Activated CD8-positive, alpha-beta memory T cell treated with anti-CD3 and anti-CD28 coated beads for 1 hour (primary cell): ENCODE measurements at regions not wholly inside any gene's neighbourhood (a gene's known extent, or its start where the extent isn't known, plus 50 kb on each side); places are given as distances from the start of the nearest gene placed in this dataset.

Source experiments
- DNase-seq, 2 donors: peaks; one replicate each; pipeline ENCODE4 v3.0.0-alpha.2; 2020; ENCODE audit warnings: low read depth in 1 of 2; ENCODE audit errors: extremely low read depth in 1 of 2

DNA sequence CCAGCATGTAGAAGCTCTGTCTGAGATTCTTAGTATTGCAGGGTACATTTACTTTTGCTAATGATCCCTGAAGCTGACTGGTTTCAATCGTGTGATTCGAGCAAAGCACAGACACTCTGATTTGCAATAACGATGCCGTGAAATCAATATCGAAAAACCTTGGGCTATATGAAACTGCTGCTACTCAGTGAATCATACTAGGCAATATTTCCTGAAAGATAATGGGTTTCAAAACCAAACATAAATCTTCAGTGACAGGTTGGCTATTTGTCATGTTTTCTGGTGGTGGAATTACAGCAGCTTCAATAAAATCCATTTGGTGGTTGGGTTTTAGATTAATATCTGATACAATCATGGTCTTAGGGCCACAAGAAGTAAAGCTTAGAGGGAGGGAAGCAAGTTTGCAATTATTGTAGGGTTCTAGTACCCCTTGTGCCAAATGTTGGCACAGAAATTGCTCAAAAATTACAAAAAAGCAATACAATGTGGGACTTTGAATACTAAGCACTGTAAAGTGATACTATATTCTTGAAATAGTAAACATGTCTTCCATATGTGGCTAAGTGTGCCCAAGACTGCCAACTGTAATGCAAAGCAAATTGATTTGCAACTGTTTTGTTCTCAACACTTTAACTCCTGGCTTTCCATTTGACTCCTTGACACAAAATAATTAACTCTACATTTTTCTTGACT, 112.4 kb upstream of the JAZF1 start:
- no peak for DNase-seq

- no peak for DNase-seq
Observed at GRCh38 chr7:28293527-28293835, 112.9 kb upstream of the JAZF1 start.

DNA sequence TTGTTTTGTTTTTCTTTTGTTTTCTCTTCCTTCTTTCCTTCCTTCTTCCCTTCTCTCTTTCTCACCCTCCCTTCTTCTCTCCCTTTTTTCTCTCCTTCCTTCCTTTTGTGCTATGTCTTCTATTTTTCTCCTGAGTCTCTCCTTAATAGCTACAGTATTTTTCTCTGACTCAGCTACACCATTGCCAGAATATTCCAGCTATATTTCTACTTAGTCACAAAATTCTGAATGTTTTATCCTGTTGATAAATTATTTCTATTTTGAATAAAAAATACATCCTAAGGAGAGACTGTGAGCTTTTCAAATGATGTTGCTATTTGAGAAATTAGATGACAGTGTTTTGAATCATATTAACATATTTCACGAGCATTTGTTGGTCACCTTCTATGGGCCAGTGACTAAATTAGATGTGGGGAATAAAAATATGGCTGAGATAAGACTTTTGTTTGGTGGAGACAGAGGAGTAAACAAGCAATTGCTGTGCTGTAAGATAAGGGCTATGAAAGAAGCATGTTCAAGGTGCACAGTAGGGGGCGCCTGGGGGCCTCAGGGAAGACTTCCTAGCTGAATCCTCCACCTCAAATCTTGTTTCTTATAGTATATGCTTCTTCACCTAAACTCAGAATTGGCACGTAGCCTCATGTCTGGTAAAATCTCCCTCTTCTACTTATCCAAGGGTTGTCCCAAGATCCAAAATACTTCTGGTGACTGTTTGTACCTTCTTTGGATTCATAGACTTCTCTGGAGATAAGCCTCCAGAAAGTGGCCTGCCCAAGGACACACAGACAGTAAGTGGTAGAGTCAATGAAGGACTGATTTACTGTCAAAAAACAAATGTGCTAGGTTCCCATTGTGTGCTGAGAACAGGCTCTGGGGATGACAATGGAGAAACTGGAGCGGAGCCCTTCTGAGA, 115.5 kb upstream of the CREB5 start:
- peak in 1 of 2 donors; percentile 32 for DNase-seq

DNA sequence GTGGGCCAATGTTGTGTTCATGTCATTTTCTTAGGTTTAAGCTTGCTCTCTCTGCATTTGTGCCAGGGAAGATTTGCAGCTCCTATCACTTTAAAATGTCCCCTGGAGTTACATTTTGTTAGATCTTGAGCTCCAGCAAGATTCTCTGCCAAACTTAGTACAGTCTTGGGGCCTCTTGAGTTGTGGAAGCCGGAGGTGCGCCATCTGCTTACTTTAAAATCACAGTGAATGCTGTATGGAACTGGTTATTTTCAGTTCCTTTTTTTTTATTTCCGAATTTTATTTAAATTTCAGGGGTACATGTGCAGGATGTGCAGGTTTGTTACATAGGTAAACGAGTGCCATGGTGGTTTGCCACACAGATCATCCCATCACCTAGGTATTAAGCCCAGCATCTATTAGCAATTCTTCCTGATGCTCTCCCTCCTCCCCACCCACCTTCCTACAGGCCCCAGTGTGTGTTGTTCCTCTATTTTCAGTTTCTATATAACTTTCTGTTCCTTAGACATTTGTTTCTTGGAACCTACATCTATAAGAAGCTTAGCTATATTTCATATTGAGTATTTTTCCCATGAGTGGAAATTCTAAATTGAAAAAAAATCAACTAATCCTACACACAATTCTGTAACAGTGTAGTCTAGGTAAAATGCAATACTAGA, 114.4 kb upstream of the CREB5 start:
- no peak for DNase-seq

GRCh38 chr7:28298870-28299518, 113.3 kb upstream of the CREB5 start:
- no peak for DNase-seq

- DNase-seq = no peak
Observed at GRCh38 chr7:28299556-28299955, 112.8 kb upstream of the CREB5 start.

GRCh38 chr7:28300488-28300887, 111.8 kb upstream of the CREB5 start:
- no peak for DNase-seq

DNA sequence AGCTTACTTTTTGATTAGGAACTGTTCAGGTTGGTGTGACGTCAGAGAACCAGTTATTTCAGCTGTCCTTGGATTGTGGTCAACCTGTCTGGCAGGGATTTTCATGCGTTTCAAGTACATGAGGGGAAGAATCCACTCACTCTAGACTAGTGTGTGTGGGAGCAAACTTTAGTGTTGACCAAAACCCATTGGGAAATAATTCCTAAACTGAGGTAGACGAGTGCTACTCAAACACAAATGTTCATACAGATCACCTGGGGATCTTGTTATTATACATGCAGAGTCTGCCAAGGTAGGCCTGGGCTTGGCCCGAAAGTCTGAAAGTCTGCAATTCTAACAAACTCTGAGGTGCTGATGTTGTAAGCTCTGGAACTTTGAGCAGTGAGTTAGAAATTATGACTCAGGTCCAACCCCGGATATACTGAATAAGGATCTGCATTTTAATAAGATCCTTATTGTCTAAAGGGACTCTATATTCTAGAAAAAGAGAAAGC, 111.1 kb upstream of the CREB5 start:
- no peak for DNase-seq

- no peak for DNase-seq
Observed at GRCh38 chr7:28304290-28304689, 108.0 kb upstream of the CREB5 start.

DNA sequence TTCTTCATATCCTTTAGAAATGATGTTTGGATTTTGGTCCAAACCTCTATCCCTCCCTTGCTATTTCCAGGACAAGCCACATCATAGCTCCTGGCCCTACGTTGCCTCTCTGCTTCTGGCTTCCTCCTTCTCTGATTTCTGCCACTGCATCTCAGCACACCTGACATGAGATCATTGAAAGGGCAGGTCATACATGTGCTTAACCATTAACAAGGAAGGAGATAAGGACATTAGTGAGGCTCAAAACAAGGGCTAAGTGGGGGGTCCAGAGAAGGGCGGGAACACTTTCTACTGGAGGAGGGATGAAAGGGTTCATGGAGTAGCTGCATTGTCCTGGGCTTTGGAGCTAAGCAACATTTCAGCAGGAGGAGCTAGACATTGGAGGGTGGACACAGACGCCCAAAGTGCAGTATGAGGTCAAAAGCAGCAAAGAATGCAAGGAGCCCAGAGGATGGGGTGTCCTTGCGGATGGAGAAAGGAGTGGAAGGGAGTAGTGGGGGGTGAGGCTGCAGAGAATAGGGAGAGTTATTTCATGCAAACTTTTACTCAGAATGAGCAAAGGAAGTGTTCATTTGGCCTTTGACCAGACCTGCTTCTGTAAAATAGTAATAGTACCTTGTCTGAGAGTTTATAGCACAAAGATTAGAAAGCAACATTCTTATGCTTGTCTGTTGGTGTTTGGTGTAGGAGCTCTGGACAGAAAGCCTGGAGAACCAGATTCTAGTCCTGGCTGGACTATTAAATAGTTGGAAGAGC, 102.4 kb upstream of the CREB5 start:
- no peak for DNase-seq

- no peak for DNase-seq
Observed at GRCh38 chr7:28310460-28310848, 101.9 kb upstream of the CREB5 start.

DNA sequence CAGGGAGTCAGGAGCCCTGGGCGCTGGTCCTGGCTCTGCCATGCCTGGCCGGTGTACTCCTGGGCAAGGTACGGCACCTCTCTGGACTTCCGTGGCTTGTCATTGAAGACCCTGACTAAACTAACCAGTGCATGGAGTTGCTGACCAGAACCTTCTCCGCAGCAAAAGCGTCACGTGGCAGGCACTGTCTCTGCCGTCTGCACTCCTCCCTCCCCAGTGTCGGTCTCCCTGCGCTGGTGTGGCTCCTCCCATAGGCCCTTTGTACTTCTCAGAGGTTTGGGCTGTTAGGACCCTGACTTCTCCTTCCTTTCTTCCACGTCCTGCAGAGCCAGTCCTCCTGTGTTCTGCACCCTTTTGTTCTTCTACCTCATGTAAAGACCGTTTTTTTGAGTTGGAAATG, 100.6 kb upstream of the CREB5 start:
- no peak for DNase-seq

GRCh38 chr7:28312948-28313347, 99.4 kb upstream of the CREB5 start:
- no peak for DNase-seq

DNA sequence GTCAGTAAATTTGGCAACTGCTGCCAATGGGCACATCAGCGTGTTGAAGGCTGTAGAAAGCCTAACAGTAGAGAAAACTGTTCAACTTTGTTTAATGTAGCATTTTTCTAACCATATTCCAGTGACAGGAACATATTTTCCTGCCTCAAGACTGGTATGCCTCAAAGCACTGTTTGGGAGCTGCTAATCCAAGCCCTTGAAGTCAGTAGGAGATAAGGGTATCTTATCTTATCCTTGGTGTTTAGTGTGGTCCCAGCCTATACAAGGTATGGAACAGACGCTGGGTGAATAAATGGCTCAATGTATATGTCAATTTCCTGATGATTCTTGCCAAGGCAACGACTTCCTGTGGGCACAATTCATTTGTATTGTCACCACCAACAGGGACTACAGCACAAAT, 97.5 kb upstream of the CREB5 start:
- no peak for DNase-seq

DNA sequence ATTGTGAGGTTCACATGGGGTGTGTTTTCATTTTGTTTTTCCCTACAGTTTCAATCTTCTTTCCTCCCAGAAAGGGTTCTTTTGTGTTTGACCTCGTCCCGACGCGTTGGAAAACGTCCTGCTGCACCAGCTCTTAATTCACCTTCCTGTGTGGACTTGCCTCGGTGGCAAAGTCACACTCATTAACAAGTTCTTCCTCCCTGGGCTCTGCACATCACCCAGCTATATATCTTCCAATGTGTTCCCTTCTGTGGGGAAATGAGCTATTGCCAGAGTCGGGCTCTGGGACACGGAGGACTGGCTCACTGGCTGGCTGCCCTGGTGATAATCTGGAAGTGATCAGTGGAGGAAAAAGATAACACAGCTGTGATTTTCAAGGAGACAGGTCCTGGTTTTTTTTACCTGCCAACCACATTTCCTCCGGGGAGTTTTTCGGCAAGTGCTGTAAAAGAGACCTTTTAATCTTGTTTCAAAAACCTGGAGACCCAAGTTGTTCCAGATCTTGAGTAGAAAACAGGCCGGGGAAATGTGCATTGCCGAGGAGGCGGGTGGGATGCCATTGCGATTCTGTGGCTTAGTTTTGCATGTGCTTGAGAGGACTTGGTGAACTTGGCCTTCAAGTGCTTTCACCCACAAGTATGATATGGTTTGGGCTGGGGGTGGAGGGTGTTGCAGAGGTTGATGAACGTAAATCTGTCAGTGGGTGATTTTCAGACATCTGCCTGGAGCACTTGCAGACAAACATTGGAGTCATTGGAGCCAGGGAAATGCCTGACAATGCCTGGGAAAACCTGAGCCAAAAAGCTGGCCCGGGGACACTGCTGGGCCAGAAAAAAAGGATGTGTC, 96.5 kb upstream of the CREB5 start:
- DNase-seq = no peak

- DNase-seq = no peak
Observed at GRCh38 chr7:28316489-28316888, 95.8 kb upstream of the CREB5 start.

- DNase-seq = no peak
Observed at GRCh38 chr7:28318101-28318762, 94.1 kb upstream of the CREB5 start.

GRCh38 chr7:28323833-28324232, 88.5 kb upstream of the CREB5 start:
- DNase-seq = no peak

DNA sequence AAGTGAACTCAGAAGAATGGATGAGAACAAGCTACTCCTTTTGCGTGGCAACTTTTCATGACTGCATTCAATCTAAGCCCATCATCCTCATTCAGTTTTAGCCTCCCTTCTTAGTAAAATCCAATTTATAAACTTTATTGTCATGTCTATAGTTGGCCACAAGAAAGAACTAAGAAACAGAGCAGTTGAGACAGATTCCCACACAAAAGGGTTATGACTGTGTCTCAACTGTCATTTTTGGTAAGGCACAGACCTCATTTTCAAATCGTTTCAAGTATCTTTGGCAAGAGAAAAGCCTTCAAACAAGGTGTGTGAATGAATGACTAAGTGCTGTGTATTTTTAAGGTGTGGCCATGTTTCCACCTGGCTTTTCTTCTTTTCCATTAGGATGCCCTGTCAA, 84.2 kb upstream of the CREB5 start:
- DNase-seq = no peak
